ENCODE measurements at regions not wholly inside any gene's neighbourhood (a gene's known extent, or its start where the extent isn't known, plus 50 kb on each side); places are given as distances from the start of the nearest gene placed in this dataset.

DNA sequence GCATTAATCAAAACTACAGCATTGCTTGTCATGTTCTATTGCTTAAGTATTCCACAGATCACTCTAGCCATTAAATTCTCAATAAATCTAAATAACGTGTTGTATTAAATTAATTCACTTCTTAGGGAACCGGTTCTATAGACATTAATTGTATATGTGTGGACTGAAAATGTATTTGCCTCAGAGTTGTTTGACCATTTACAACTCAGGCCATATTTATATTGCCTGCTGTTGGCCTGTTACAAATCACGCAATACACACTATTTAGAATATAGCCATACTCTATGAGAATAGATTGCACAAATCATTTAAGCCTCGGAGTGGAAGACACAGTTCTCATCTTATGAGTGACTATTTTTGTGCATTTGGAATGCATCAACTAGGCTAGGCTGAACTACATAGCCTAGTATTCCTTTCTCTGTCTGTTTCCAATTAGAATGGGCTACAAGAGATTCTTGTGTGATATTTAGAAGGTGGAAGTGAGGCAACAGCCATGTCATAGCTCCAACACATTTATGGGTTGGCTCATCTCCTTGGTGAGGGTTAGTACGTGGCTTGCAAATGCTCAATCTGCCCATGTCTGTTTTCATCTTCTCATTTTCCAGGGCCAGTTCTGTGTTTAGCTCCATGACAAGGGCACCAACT, 1116.1 kb downstream of the PCDH9 start:
- TF ChIP-seq, protein P1, sequence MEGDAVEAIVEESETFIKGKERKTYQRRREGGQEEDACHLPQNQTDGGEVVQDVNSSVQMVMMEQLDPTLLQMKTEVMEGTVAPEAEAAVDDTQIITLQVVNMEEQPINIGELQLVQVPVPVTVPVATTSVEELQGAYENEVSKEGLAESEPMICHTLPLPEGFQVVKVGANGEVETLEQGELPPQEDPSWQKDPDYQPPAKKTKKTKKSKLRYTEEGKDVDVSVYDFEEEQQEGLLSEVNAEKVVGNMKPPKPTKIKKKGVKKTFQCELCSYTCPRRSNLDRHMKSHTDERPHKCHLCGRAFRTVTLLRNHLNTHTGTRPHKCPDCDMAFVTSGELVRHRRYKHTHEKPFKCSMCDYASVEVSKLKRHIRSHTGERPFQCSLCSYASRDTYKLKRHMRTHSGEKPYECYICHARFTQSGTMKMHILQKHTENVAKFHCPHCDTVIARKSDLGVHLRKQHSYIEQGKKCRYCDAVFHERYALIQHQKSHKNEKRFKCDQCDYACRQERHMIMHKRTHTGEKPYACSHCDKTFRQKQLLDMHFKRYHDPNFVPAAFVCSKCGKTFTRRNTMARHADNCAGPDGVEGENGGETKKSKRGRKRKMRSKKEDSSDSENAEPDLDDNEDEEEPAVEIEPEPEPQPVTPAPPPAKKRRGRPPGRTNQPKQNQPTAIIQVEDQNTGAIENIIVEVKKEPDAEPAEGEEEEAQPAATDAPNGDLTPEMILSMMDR (conservative IDR thresholded peaks at IDR 0.05): no peak
- no peak for TF ChIP-seq ZFX (IDR thresholded peaks at IDR 0.05)

Measured in C4-2B (cell line).